H1 (cell line): ENCODE measurements at regions not wholly inside any gene's neighbourhood (a gene's known extent, or its start where the extent isn't known, plus 50 kb on each side); places are given as distances from the start of the nearest gene placed in this dataset.

Experiments used
- CTCF ChIA-PET: fragments of 300-600 bp; sonication (Branson Sonifier 250); formaldehyde crosslinking; loops from one replicate; lab custom pipeline; 2021; ENCODE audit not compliant: partially characterized antibody; lab: Charles Lee
- POLR2A ChIA-PET: fragments of 300-600 bp; sonication (Branson Sonifier 250); formaldehyde crosslinking; loops from one replicate; lab custom pipeline; 2021; ENCODE audit warnings: inconsistent platforms; ENCODE audit not compliant: partially characterized antibody; lab: Charles Lee
- DNase-seq, 2 experiments: peaks; one replicate each; pipeline versions ENCODE4 v3.0.0 to v3.0.0-alpha.2; 2010 to 2022; ENCODE audit warnings: low spot score in 2 of 2, low read depth in 1 of 2, mixed read lengths in 1 of 2
- FAIRE-seq: peaks from 2 replicates; lab custom pipeline; 2011; peaks lifted over from hg19 to GRCh38; lab: Jason Lieb, UNC
- H2AFZ ChIP-seq: 2 replicates; pipeline ENCODE4 v1.8.1; 2012; ENCODE audit warnings: low read length, inconsistent platforms
- H2AK5ac ChIP-seq: 2 replicates; pipeline ENCODE4 v1.6.1; 2013; ENCODE audit warnings: low read depth, low read length
- H2BK120ac ChIP-seq: replicated peaks from 2 replicates; pipeline ENCODE3; 2013; ENCODE audit warnings: low read depth, low read length, inconsistent platforms
- H2BK12ac ChIP-seq: 2 replicates; pipeline ENCODE4 v1.6.1; 2013; ENCODE audit warnings: low read depth, low read length
- H2BK15ac ChIP-seq: 2 replicates; pipeline ENCODE4 v1.6.1; 2013; ENCODE audit warnings: low read length
- H2BK20ac ChIP-seq: 2 replicates; pipeline ENCODE4 v1.6.1; 2013; ENCODE audit warnings: low read length
- H2BK5ac ChIP-seq: 2 replicates; pipeline ENCODE4 v1.6.1; 2013; ENCODE audit warnings: low read depth, low read length
- H3K14ac ChIP-seq: 2 replicates; pipeline ENCODE4 v1.6.1; 2013; ENCODE audit warnings: inconsistent platforms; ENCODE audit not compliant: insufficient read length
- H3K18ac ChIP-seq: 2 replicates; pipeline ENCODE4 v1.6.1; 2013; ENCODE audit warnings: low read length; ENCODE audit errors: extremely low read depth
- H3K23ac ChIP-seq: 2 replicates; pipeline ENCODE4 v1.6.1; 2013; ENCODE audit warnings: inconsistent platforms; ENCODE audit not compliant: insufficient read length
- H3K23me2 ChIP-seq: 2 replicates; pipeline ENCODE4 v1.6.1; 2013; ENCODE audit warnings: low read depth, low read length
- H3K27ac ChIP-seq: 2 replicates; pipeline ENCODE4 v1.6.1; 2011; ENCODE audit warnings: low read depth, low read length, inconsistent platforms
- H3K27me3 ChIP-seq, 4 experiments: replicated peaks in 1 of 4; 1 replicate in 1 of 4; 2 replicates in 3 of 4; pipeline versions ENCODE4 v1.6.1 to v1.8.1; 2011 to 2013; ENCODE audit warnings: low read length in 3 of 4, mild to moderate bottlenecking in 3 of 4, inconsistent platforms in 2 of 4, mixed read lengths in 2 of 4, moderate library complexity in 1 of 4; ENCODE audit not compliant: control insufficient read depth in 3 of 4, insufficient read depth in 3 of 4; ENCODE audit errors: extremely low read depth in 1 of 4
- H3K36me3 ChIP-seq, 4 experiments: 2 replicates each; pipeline versions ENCODE4 v1.6.1 to v1.8.1; 2011 to 2013; ENCODE audit warnings: mild to moderate bottlenecking in 4 of 4, low read length in 3 of 4, moderate library complexity in 2 of 4, control low read depth in 1 of 4, inconsistent platforms in 1 of 4; ENCODE audit not compliant: insufficient read depth in 4 of 4, control insufficient read depth in 2 of 4
- H3K4ac ChIP-seq: replicated peaks from 2 replicates; pipeline ENCODE3; 2013; ENCODE audit warnings: low read length, low read depth, mixed read lengths, inconsistent platforms; ENCODE audit not compliant: insufficient read length
- H3K4me1 ChIP-seq, 4 experiments: replicated peaks in 1 of 4; 1 replicate in 1 of 4; 2 replicates in 3 of 4; pipeline versions ENCODE4 v1.6.1 to v1.8.1; 2011 to 2013; ENCODE audit warnings: low read length in 3 of 4, inconsistent platforms in 2 of 4, mixed read lengths in 1 of 4; ENCODE audit not compliant: insufficient read depth in 4 of 4, control insufficient read depth in 3 of 4
- H3K4me2 ChIP-seq, 2 experiments: 2 replicates each; pipeline versions ENCODE4 v1.6.1 to v1.8.1; 2011 to 2013; ENCODE audit warnings: low read depth in 2 of 2, low read length in 2 of 2, control low read depth in 1 of 2, inconsistent platforms in 1 of 2, mild to moderate bottlenecking in 1 of 2; ENCODE audit not compliant: insufficient read depth in 1 of 2
- H3K4me3 ChIP-seq, 4 experiments: fragments of 200-600, 300-600 bp in 1 of 4; sonication (generic), shearing (Covaris generic), sonication (Bioruptor Twin) in 1 of 4; 2 replicates each; pipeline versions ENCODE4 v1.5.1 to v1.8.1; 2011 to 2016; ENCODE audit warnings: low read length in 4 of 4, low read depth in 3 of 4, control low read depth in 2 of 4, inconsistent platforms in 2 of 4, mild to moderate bottlenecking in 2 of 4, mixed read lengths in 1 of 4, moderate library complexity in 1 of 4; ENCODE audit not compliant: insufficient read depth in 2 of 4; ENCODE audit errors: extremely low read depth in 1 of 4
- H3K56ac ChIP-seq: replicated peaks from 2 replicates; pipeline ENCODE3; 2013; ENCODE audit warnings: low read depth, mild to moderate bottlenecking, mixed read lengths, low read length, inconsistent platforms; ENCODE audit not compliant: insufficient read length
- H3K79me1 ChIP-seq: 2 replicates; pipeline ENCODE4 v1.6.1; 2013; ENCODE audit warnings: low read depth, low read length, control low read depth
- H3K79me2 ChIP-seq, 2 experiments: 2 replicates each; pipeline versions ENCODE4 v1.6.1 to v1.8.1; 2012 to 2013; ENCODE audit warnings: low read length in 2 of 2, mild to moderate bottlenecking in 2 of 2, inconsistent platforms in 1 of 2; ENCODE audit not compliant: insufficient read depth in 2 of 2, control insufficient read depth in 1 of 2
- H3K9ac ChIP-seq, 4 experiments: replicated peaks in 1 of 4; 1 replicate in 1 of 4; 2 replicates in 3 of 4; pipeline versions ENCODE4 v1.6.1 to v1.8.1; 2011 to 2013; ENCODE audit warnings: low read depth in 3 of 4, low read length in 3 of 4, control low read depth in 2 of 4, mild to moderate bottlenecking in 2 of 4, moderate library complexity in 2 of 4, inconsistent platforms in 1 of 4; ENCODE audit errors: extremely low read depth in 1 of 4
- H3K9me3 ChIP-seq, 2 experiments: 2 replicates each; pipeline versions ENCODE4 v1.6.1 to v1.8.1; 2012 to 2013; ENCODE audit warnings: mild to moderate bottlenecking in 2 of 2, moderate library complexity in 2 of 2, control low read depth in 1 of 2, inconsistent platforms in 1 of 2, low read depth in 1 of 2, low read length in 1 of 2, mixed read lengths in 1 of 2; ENCODE audit not compliant: insufficient read depth in 2 of 2
- H4K20me1 ChIP-seq, 2 experiments: replicated peaks in 1 of 2; 2 replicates each; pipeline versions ENCODE3 to v1.8.1; 2011 to 2013; ENCODE audit warnings: inconsistent platforms in 2 of 2, low read length in 2 of 2, mild to moderate bottlenecking in 1 of 2; ENCODE audit not compliant: insufficient read depth in 2 of 2, control insufficient read depth in 1 of 2
- H4K5ac ChIP-seq: 2 replicates; pipeline ENCODE4 v1.6.1; 2013; ENCODE audit warnings: low read length, low read depth, mixed read lengths, inconsistent platforms; ENCODE audit not compliant: insufficient read length
- H4K8ac ChIP-seq: 2 replicates; pipeline ENCODE4 v1.8.0; 2013; ENCODE audit warnings: mild to moderate bottlenecking, moderate library complexity, low read length, inconsistent platforms; ENCODE audit not compliant: insufficient read depth; ENCODE audit errors: extremely low read depth
- H4K91ac ChIP-seq: replicated peaks from 2 replicates; pipeline ENCODE3; 2013; ENCODE audit warnings: low read length, mixed read lengths, inconsistent platforms; ENCODE audit not compliant: insufficient read length
- HDAC6 ChIP-seq: IDR thresholded peaks from one replicate; pipeline ENCODE4 v1.7.1; 2012; ENCODE audit warnings: low read depth, mild to moderate bottlenecking, inconsistent platforms, low read length, moderate library complexity
- TAF7 ChIP-seq: optimal IDR thresholded peaks from 2 replicates; pipeline ENCODE3; 2011; ENCODE audit warnings: low read depth, mild to moderate bottlenecking, inconsistent platforms, low read length, moderate library complexity, borderline replicate concordance
- TF ChIP-seq, protein P1 (sequence below): IDR thresholded peaks from 2 replicates; pipeline ENCODE4 v1.6.1; 2011; ENCODE audit warnings: low read depth, mild to moderate bottlenecking, low read length; ENCODE audit not compliant: insufficient read depth

DNA sequence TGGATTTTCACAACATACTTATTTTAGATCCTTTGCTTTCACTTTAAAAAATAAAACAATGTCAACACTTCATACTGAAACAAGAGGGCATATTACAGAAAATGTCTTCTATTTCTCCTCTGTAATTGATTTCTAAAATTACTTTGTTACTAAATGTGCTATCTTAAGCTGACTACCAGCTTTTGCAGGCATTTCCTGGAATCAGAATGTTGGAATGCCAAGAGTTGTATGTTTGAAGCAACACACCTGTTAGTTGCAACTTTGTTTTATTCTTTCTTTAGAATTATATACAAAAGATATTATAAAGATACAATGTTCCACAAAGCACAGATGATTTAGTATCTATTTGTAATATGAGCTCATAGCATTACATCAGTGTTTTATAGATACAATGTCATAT lies 62.5 kb upstream of the TMEM170B start:
- H3K18ac ChIP-seq: no peak overlapping the region
- no peaks in the 10 kb centered on the region for H3K79me2 ChIP-seq
- no peak overlapping the region for H4K8ac ChIP-seq
- H3K4me1 ChIP-seq: no peaks in the 10 kb centered on the region
- no peak overlapping the region for H3K23ac ChIP-seq
- no peak overlapping the region for H3K9ac ChIP-seq
- no peaks in the 10 kb centered on the region for H3K79me1 ChIP-seq
- DNase-seq (no peak), FAIRE-seq (no peak)
- no peak overlapping the region for H3K4ac ChIP-seq
- no peaks in the 10 kb centered on the region for H3K27me3 ChIP-seq
- H3K27ac ChIP-seq: no peak overlapping the region
- H4K91ac ChIP-seq: no peak overlapping the region
- H3K56ac ChIP-seq: no peak overlapping the region
- H4K5ac ChIP-seq: no peak overlapping the region
- H2BK120ac ChIP-seq: no peak overlapping the region
- no peak overlapping the region for H2BK20ac ChIP-seq
- H3K23me2 ChIP-seq: no peaks in the 10 kb centered on the region
- H2AK5ac ChIP-seq: no peak overlapping the region
- no peaks in the 10 kb centered on the region for H3K36me3 ChIP-seq
- no peak overlapping the region for H2BK15ac ChIP-seq
- no peak overlapping the region for H3K14ac ChIP-seq
- ChIA-PET POLR2A (no interaction called here), CTCF (no interaction called here)
- H3K4me3 ChIP-seq: no peak overlapping the region
- no peak overlapping the region for H2BK12ac ChIP-seq
- H4K20me1 ChIP-seq: no peaks in the 10 kb centered on the region
- H2BK5ac ChIP-seq: no peak overlapping the region
- H3K9me3 ChIP-seq: no peaks in the 10 kb centered on the region
- no peak overlapping the region for H3K4me2 ChIP-seq
- no peak overlapping the region for H2AFZ ChIP-seq
- TF ChIP-seq HDAC6 (no peak), TAF7 (no peak)
- TF ChIP-seq, protein P1, sequence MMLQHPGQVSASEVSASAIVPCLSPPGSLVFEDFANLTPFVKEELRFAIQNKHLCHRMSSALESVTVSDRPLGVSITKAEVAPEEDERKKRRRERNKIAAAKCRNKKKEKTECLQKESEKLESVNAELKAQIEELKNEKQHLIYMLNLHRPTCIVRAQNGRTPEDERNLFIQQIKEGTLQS: no peak
